Liver (tissue), 3 donors: ENCODE measurements at regions not wholly inside any gene's neighbourhood (a gene's known extent, or its start where the extent isn't known, plus 50 kb on each side); places are given as distances from the start of the nearest gene placed in this dataset.

ENCODE experiments used
- TF ChIP-seq, protein P1 (sequence below): IDR thresholded peaks from 2 replicates; pipeline ENCODE4 v1.6.1; 2016; ENCODE audit warnings: antibody characterized with exemption, mild to moderate bottlenecking
- TF ChIP-seq, protein P2 (sequence below): fragments of 150-350 bp; IDR thresholded peaks from 2 replicates; pipeline ENCODE4 v1.5.1; 2017; ENCODE audit warnings: improper control_type of control experiment, low read depth, low read length; ENCODE audit not compliant: missing input control
- TF ChIP-seq, protein P3 (sequence below): IDR thresholded peaks from 2 replicates; pipeline ENCODE4 v1.6.1; 2016; ENCODE audit warnings: antibody characterized with exemption
- donor health status: healthy.
- donor health status: healthy.

DNA sequence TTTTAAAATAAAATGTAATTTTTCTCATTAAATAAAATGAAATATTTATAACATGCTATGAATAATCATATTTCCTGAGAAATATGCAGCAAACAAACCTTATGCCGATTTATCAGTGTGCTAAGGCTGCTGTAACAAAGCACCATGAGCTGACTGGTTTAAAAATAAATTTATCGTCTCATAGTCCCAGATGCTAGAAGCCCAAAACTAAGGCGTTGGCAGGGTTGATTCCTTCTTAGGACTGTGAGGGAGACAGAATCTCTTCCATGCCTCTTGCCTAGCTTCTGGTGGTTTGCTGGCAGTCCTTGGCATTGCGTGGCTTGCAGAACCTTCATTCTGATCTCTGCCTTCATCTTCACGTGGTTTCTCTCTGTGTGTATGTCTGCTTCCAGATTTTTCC, 740.3 kb downstream of the OTOL1 start:
- TF ChIP-seq, protein P1, sequence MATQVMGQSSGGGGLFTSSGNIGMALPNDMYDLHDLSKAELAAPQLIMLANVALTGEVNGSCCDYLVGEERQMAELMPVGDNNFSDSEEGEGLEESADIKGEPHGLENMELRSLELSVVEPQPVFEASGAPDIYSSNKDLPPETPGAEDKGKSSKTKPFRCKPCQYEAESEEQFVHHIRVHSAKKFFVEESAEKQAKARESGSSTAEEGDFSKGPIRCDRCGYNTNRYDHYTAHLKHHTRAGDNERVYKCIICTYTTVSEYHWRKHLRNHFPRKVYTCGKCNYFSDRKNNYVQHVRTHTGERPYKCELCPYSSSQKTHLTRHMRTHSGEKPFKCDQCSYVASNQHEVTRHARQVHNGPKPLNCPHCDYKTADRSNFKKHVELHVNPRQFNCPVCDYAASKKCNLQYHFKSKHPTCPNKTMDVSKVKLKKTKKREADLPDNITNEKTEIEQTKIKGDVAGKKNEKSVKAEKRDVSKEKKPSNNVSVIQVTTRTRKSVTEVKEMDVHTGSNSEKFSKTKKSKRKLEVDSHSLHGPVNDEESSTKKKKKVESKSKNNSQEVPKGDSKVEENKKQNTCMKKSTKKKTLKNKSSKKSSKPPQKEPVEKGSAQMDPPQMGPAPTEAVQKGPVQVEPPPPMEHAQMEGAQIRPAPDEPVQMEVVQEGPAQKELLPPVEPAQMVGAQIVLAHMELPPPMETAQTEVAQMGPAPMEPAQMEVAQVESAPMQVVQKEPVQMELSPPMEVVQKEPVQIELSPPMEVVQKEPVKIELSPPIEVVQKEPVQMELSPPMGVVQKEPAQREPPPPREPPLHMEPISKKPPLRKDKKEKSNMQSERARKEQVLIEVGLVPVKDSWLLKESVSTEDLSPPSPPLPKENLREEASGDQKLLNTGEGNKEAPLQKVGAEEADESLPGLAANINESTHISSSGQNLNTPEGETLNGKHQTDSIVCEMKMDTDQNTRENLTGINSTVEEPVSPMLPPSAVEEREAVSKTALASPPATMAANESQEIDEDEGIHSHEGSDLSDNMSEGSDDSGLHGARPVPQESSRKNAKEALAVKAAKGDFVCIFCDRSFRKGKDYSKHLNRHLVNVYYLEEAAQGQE: no peak
- TF ChIP-seq, protein P2, sequence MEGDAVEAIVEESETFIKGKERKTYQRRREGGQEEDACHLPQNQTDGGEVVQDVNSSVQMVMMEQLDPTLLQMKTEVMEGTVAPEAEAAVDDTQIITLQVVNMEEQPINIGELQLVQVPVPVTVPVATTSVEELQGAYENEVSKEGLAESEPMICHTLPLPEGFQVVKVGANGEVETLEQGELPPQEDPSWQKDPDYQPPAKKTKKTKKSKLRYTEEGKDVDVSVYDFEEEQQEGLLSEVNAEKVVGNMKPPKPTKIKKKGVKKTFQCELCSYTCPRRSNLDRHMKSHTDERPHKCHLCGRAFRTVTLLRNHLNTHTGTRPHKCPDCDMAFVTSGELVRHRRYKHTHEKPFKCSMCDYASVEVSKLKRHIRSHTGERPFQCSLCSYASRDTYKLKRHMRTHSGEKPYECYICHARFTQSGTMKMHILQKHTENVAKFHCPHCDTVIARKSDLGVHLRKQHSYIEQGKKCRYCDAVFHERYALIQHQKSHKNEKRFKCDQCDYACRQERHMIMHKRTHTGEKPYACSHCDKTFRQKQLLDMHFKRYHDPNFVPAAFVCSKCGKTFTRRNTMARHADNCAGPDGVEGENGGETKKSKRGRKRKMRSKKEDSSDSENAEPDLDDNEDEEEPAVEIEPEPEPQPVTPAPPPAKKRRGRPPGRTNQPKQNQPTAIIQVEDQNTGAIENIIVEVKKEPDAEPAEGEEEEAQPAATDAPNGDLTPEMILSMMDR: no peak
- TF ChIP-seq, protein P3, sequence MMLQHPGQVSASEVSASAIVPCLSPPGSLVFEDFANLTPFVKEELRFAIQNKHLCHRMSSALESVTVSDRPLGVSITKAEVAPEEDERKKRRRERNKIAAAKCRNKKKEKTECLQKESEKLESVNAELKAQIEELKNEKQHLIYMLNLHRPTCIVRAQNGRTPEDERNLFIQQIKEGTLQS: no peak
